GM12878 (cell line): ENCODE measurements at regions not wholly inside any gene's neighbourhood (a gene's known extent, or its start where the extent isn't known, plus 50 kb on each side); places are given as distances from the start of the nearest gene placed in this dataset.

Experiments
- ATAC-seq: fragments of 200-7000 bp; cut with Tn5 transposase; 3 replicates; pipeline ENCODE4 v1.9.1; 2020; ENCODE audit warnings: mild to moderate bottlenecking, moderate library complexity
- BruUV-seq: library from RNA; stranded (reverse); fragments of 400-500 nt; replicated peaks from 2 replicates; lab custom pipeline; 2021; lab: Mats Ljungman, UMichigan
- CTCF ChIA-PET: fragments of 300-600 bp; sonication (Branson Sonifier 250); formaldehyde crosslinking; extraction: SDS; loops from one replicate; lab custom pipeline; 2021; ENCODE audit warnings: inconsistent platforms; lab: Yijun Ruan, JAX
- POLR2A ChIA-PET: fragments of 350-600 bp; formaldehyde crosslinking; extraction: SDS; loops from one replicate; lab custom pipeline; 2021; ENCODE audit warnings: inconsistent platforms; lab: Charles Lee
- RAD21 ChIA-PET: fragments of 300-600 bp; sonication (Branson Sonifier 250); formaldehyde crosslinking; loops from one replicate; lab custom pipeline; 2023; ENCODE audit warnings: antibody characterized with exemption; ENCODE audit not compliant: unreplicated experiment; lab: Charles Lee
- SMC1A ChIA-PET: fragments of 300-600 bp; sonication (Branson Sonifier 250); formaldehyde crosslinking; loops from one replicate; lab custom pipeline; 2023; ENCODE audit not compliant: unreplicated experiment, uncharacterized antibody; lab: Charles Lee
- DNase-seq: peaks from one replicate; pipeline ENCODE4 v3.0.0-alpha.2; 2011; ENCODE audit warnings: low read depth, low spot score
- FAIRE-seq: peaks from 3 replicates; lab custom pipeline; 2011; peaks lifted over from hg19 to GRCh38; lab: Jason Lieb, UNC
- H2AFZ ChIP-seq: 2 replicates; pipeline ENCODE4 v1.6.0; 2011; ENCODE audit warnings: low read depth, low read length, control low read depth; ENCODE audit not compliant: control insufficient read depth
- H3K27ac ChIP-seq: 2 replicates; pipeline ENCODE4 v1.5.1; 2011; ENCODE audit warnings: control low read depth; ENCODE audit not compliant: control insufficient read depth, insufficient read depth
- H3K27me3 ChIP-seq, 2 experiments: replicated peaks in 1 of 2; 2 replicates each; pipeline versions ENCODE4 v1.6.0 to v1.6.1; 2011; ENCODE audit warnings: low read length in 1 of 2; ENCODE audit not compliant: control insufficient read depth in 2 of 2, insufficient read depth in 2 of 2
- H3K36me3 ChIP-seq, 2 experiments: 2 replicates each; pipeline ENCODE4 v1.5.1; 2011; ENCODE audit warnings: low read length in 1 of 2; ENCODE audit not compliant: control insufficient read depth in 2 of 2, insufficient read depth in 2 of 2
- H3K4me1 ChIP-seq: 2 replicates; pipeline ENCODE4 v1.6.1; 2011; ENCODE audit warnings: mild to moderate bottlenecking, low read length, moderate library complexity, mixed read lengths; ENCODE audit not compliant: control insufficient read depth, insufficient read depth
- H3K4me2 ChIP-seq: 2 replicates; pipeline ENCODE4 v1.6.0; 2011; ENCODE audit warnings: control low read depth; ENCODE audit not compliant: control insufficient read depth, insufficient read depth
- H3K4me3 ChIP-seq: fragments of 200-600 bp; sonication (generic); 2 replicates; pipeline ENCODE4 v1.5.1; 2016
- H3K79me2 ChIP-seq: 2 replicates; pipeline ENCODE4 v1.6.0; 2011; ENCODE audit warnings: low read length; ENCODE audit not compliant: control insufficient read depth, insufficient read depth
- H3K9ac ChIP-seq: 2 replicates; pipeline ENCODE4 v1.8.0; 2011; ENCODE audit warnings: low read length, control low read depth, mixed read lengths; ENCODE audit not compliant: control insufficient read depth, insufficient read depth
- H3K9me3 ChIP-seq: replicated peaks from 3 replicates; pipeline ENCODE4 v1.5.1; 2011; ENCODE audit warnings: mild to moderate bottlenecking, low read length; ENCODE audit not compliant: control insufficient read depth, insufficient read depth
- H4K20me1 ChIP-seq: 2 replicates; pipeline ENCODE4 v1.6.0; 2011; ENCODE audit not compliant: control insufficient read depth, insufficient read depth
- CBX3 ChIP-seq: fragments of 200-600 bp; sonication (generic); IDR thresholded peaks from 2 replicates; pipeline ENCODE4 v1.6.1; 2016; ENCODE audit warnings: low read depth, borderline replicate concordance
- CHD1 ChIP-seq: IDR thresholded peaks from 2 replicates; pipeline ENCODE4 v1.6.1; 2012; ENCODE audit warnings: low read depth, low read length, improper control_type of control experiment
- CREM ChIP-seq: IDR thresholded peaks from 2 replicates; pipeline ENCODE4 v1.6.1; 2014; ENCODE audit warnings: antibody characterized with exemption, low read depth
- EED ChIP-seq: sonication (generic); IDR thresholded peaks from 2 replicates; pipeline ENCODE4 v1.6.1; 2016; ENCODE audit warnings: antibody characterized with exemption, low read depth
- FOXK2 ChIP-seq: fragments of 450-650 bp; IDR thresholded peaks from 2 replicates; pipeline ENCODE4 v1.6.1; 2017; ENCODE audit warnings: mild to moderate bottlenecking, moderate library complexity
- GABPA ChIP-seq: IDR thresholded peaks from 2 replicates; pipeline ENCODE4 v1.6.1; 2014; ENCODE audit warnings: antibody characterized with exemption, low read depth, mild to moderate bottlenecking, inconsistent platforms
- MEF2B ChIP-seq: fragments of 450-650 bp; IDR thresholded peaks from 2 replicates; pipeline ENCODE4 v1.6.1; 2018; ENCODE audit warnings: mild to moderate bottlenecking, moderate library complexity; ENCODE audit not compliant: partially characterized antibody, poor library complexity, severe bottlenecking
- SP1 ChIP-seq: IDR thresholded peaks from one replicate; pipeline ENCODE4 v1.6.1; 2011; ENCODE audit warnings: low read depth, low read length
- SPI1 ChIP-seq: IDR thresholded peaks from 2 replicates; pipeline ENCODE4 v1.6.1; 2011; ENCODE audit warnings: low read depth, mild to moderate bottlenecking, low read length, moderate library complexity, borderline replicate concordance; ENCODE audit not compliant: insufficient read depth
- TARDBP ChIP-seq: IDR thresholded peaks from 2 replicates; pipeline ENCODE4 v1.6.1; 2016; ENCODE audit warnings: borderline replicate concordance
- TBL1XR1 ChIP-seq: IDR thresholded peaks from 2 replicates; pipeline ENCODE4 v1.6.1; 2012; ENCODE audit warnings: low read depth, low read length, improper control_type of control experiment
- WGBS: methylation state at CpG from one replicate; pipeline ENCODE4 v1.1.6; 2016; ENCODE audit warnings: low lambda C conversion rate; ENCODE audit not compliant: insufficient replicate concordance, insufficient coverage; ENCODE audit errors: missing lambda C conversion rate; 5-methylcytosine and 5-hydroxymethylcytosine counted together
- in situ Hi-C: fragments of 300-500 bp; cut with MboI; formaldehyde crosslinking; loops from 9 replicates; pipeline ENCODE4 v1.14.3; 2018; ENCODE audit warnings: mixed read lengths
- intact Hi-C: fragments of 100-400 bp; cut with micrococcal nuclease; formaldehyde crosslinking; loops from one replicate; pipeline ENCODE4 v1.14.2; 2022; ENCODE audit not compliant: unreplicated experiment
- TF ChIP-seq, protein P1 (sequence below): fragments of 450-650 bp; IDR thresholded peaks from 2 replicates; pipeline ENCODE4 v1.6.1; 2017; ENCODE audit warnings: borderline replicate concordance

DNA sequence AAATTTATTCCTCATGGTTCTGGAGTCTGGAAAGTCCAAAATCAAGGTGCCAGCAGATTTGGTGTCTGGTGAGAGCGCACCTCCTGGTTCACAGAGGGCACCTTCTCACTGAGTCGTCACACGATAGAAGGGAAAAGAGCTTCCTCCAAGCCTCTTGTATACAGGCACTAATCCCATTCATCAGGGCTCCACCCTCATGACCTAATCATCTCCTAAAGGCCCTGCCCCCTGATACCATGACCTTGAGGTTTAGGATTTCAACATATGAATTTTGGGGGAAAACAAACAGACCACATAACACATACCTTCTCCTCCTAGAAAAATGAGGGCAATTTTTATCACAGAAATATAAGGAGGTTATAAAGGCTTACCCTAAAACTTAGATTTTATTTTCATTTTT, 88.0 kb upstream of the NFIA start:
- POLR2A ChIA-PET: no interaction called here
- TF ChIP-seq FOXK2 (no peak), TARDBP (no peak), GABPA (no peak), CBX3 (no peak), SP1 (no peak), CREM (no peak), MEF2B (no peak), SPI1 (no peak), EED (no peak), CHD1 (no peak), TBL1XR1 (no peak)
- TF ChIP-seq, protein P1, sequence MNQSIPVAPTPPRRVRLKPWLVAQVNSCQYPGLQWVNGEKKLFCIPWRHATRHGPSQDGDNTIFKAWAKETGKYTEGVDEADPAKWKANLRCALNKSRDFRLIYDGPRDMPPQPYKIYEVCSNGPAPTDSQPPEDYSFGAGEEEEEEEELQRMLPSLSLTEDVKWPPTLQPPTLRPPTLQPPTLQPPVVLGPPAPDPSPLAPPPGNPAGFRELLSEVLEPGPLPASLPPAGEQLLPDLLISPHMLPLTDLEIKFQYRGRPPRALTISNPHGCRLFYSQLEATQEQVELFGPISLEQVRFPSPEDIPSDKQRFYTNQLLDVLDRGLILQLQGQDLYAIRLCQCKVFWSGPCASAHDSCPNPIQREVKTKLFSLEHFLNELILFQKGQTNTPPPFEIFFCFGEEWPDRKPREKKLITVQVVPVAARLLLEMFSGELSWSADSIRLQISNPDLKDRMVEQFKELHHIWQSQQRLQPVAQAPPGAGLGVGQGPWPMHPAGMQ: no peak
- ATAC-seq (no peak), DNase-seq (no peak), FAIRE-seq (no peak)
- Histone ChIP-seq H3K4me1 (no peaks in the 10 kb centered on the region), H3K4me2 (no peak overlapping the region), H3K9ac (no peak overlapping the region), H3K9me3 (no peaks in the 10 kb centered on the region), H3K36me3 (no peaks in the 10 kb centered on the region), H3K27ac (no peak overlapping the region), H3K79me2 (no peaks in the 10 kb centered on the region), H3K4me3 (no peak overlapping the region), H4K20me1 (no peaks in the 10 kb centered on the region), H3K27me3 (no peaks in the 10 kb centered on the region), H2AFZ (no peak overlapping the region)
- CTCF ChIA-PET: no interaction called here
- in situ Hi-C loops: no loop called here
- no TSS peak for BruUV-seq
- SMC1A ChIA-PET: no interaction called here
- WGBS: 59% methylated on average over 3 of the region's 3 CpGs
- intact Hi-C loops: no loop called here
- RAD21 ChIA-PET: no interaction called here
